Spinal cord (tissue), 9 donors: ENCODE measurements at regions not wholly inside any gene's neighbourhood (a gene's known extent, or its start where the extent isn't known, plus 50 kb on each side); places are given as distances from the start of the nearest gene placed in this dataset.
"Not testable (repeated sequence)": the region's sequence is repeated elsewhere in the genome, so short reads cannot be mapped to it uniquely, and the experiment has no call there.

ENCODE experiments used
- DNase-seq, 6 donors: peaks; one replicate each; pipeline versions ENCODE4 v3.0.0 to v3.0.0-alpha.2; 2013 to 2015; ENCODE audit warnings: low spot score in 6 of 6, low read depth in 4 of 6
- H3K27ac ChIP-seq: one replicate; pipeline ENCODE4 v1.5.1; 2013; ENCODE audit warnings: low read depth, low read length, control low read depth
- H3K27me3 ChIP-seq: one replicate; pipeline ENCODE4 v1.6.1; 2013; ENCODE audit warnings: low read length; ENCODE audit not compliant: control insufficient read depth, insufficient read depth
- H3K36me3 ChIP-seq: one replicate; pipeline ENCODE4 v1.6.1; 2013; ENCODE audit warnings: low read length; ENCODE audit not compliant: control insufficient read depth, insufficient read depth
- H3K4me1 ChIP-seq: one replicate; pipeline ENCODE4 v1.6.1; 2013; ENCODE audit warnings: low read length; ENCODE audit not compliant: control insufficient read depth, insufficient read depth
- H3K4me3 ChIP-seq: one replicate; pipeline ENCODE4 v1.5.1; 2013; ENCODE audit warnings: low read depth, low read length, control low read depth
- H3K9me3 ChIP-seq: one replicate; pipeline ENCODE4 v1.6.1; 2013; ENCODE audit warnings: low read length; ENCODE audit not compliant: control insufficient read depth, insufficient read depth
- WGBS: methylation state at CpG from one replicate; pipeline ENCODE4 v1.1.5; 2013; ENCODE audit warnings: missing lambda C conversion rate; ENCODE audit not compliant: insufficient coverage; 5-methylcytosine and 5-hydroxymethylcytosine counted together
- donor health status: healthy.

GRCh38 chr7:109467729-109468128, 898.1 kb downstream of the DNAJB9 start:
- H3K36me3 ChIP-seq, H3K9me3 ChIP-seq, H3K27ac ChIP-seq, H3K27me3 ChIP-seq, H3K4me1 ChIP-seq, H3K4me3 ChIP-seq, DNase-seq: not testable (repeated sequence)
- no CpG with 5 or more reads among the region's 4 CpGs for WGBS

GRCh38 chr7:109473172-109473571, 903.5 kb downstream of the DNAJB9 start:
- H3K4me1 ChIP-seq: no peaks in the 10 kb centered on the region
- DNase-seq: no peak
- no peaks in the 10 kb centered on the region for H3K36me3 ChIP-seq
- H3K27me3 ChIP-seq: no peaks in the 10 kb centered on the region
- WGBS: no CpG with 5 or more reads among the region's 1 CpG
- H3K9me3 ChIP-seq: no peaks in the 10 kb centered on the region
- H3K4me3 ChIP-seq: no peak overlapping the region
- H3K27ac ChIP-seq: no peak overlapping the region

GRCh38 chr7:109476409-109476808, 906.7 kb downstream of the DNAJB9 start:
- no peak overlapping the region for H3K4me3 ChIP-seq
- no peak overlapping the region for H3K27ac ChIP-seq
- H3K36me3 ChIP-seq: no peaks in the 10 kb centered on the region
- H3K9me3 ChIP-seq: no peaks in the 10 kb centered on the region
- H3K4me1 ChIP-seq: no peaks in the 10 kb centered on the region
- no peaks in the 10 kb centered on the region for H3K27me3 ChIP-seq
- WGBS: no CpG with 5 or more reads among the region's 3 CpGs
- no peak for DNase-seq

- no peaks in the 10 kb centered on the region for H3K9me3 ChIP-seq
- WGBS: no CpG with 5 or more reads among the region's 2 CpGs
- no peak overlapping the region for H3K4me3 ChIP-seq
- H3K36me3 ChIP-seq: no peaks in the 10 kb centered on the region
- H3K27me3 ChIP-seq: no peaks in the 10 kb centered on the region
- H3K27ac ChIP-seq: no peak overlapping the region
- H3K4me1 ChIP-seq: no peaks in the 10 kb centered on the region
- peak in 2 of 6 donors; percentile 32 to 49 for DNase-seq
Measured at GRCh38 chr7:109479388-109479787, 909.7 kb downstream of the DNAJB9 start.

- not testable (repeated sequence) for DNase-seq, H3K4me1 ChIP-seq, H3K9me3 ChIP-seq, H3K36me3 ChIP-seq, H3K27me3 ChIP-seq, H3K27ac ChIP-seq, H3K4me3 ChIP-seq
- no CpG with 5 or more reads among the region's 1 CpG for WGBS
Measured at GRCh38 chr7:109490607-109491006, 920.9 kb downstream of the DNAJB9 start.

- no peaks in the 10 kb centered on the region for H3K36me3 ChIP-seq
- H3K4me3 ChIP-seq: no peak overlapping the region
- H3K27ac ChIP-seq: no peak overlapping the region
- H3K4me1 ChIP-seq: no peaks in the 10 kb centered on the region
- H3K27me3 ChIP-seq: no peaks in the 10 kb centered on the region
- H3K9me3 ChIP-seq: no peaks in the 10 kb centered on the region
- DNase-seq: no peak
- WGBS: 95% methylated on average over 4 of the region's 5 CpGs
Measured at GRCh38 chr7:109497053-109497452, 927.4 kb downstream of the DNAJB9 start.

GRCh38 chr7:109498131-109498530, 928.5 kb downstream of the DNAJB9 start:
- H3K27me3 ChIP-seq: no peaks in the 10 kb centered on the region
- WGBS: no CpG with 5 or more reads among the region's 2 CpGs
- DNase-seq: peak in 1 of 6 donors; percentile 18
- H3K4me3 ChIP-seq: no peak overlapping the region
- no peaks in the 10 kb centered on the region for H3K9me3 ChIP-seq
- H3K27ac ChIP-seq: no peak overlapping the region
- no peaks in the 10 kb centered on the region for H3K36me3 ChIP-seq
- no peaks in the 10 kb centered on the region for H3K4me1 ChIP-seq

- Histone ChIP-seq H3K27me3 (no peaks in the 10 kb centered on the region), H3K9me3 (no peaks in the 10 kb centered on the region), H3K27ac (no peak overlapping the region), H3K4me3 (no peak overlapping the region), H3K4me1 (no peaks in the 10 kb centered on the region), H3K36me3 (no peaks in the 10 kb centered on the region)
- no peak for DNase-seq
- no CpG with 5 or more reads among the region's 2 CpGs for WGBS
Measured at GRCh38 chr7:109503421-109503820, 933.7 kb downstream of the DNAJB9 start.

- no CpG with 5 or more reads among the region's 4 CpGs for WGBS
- no peaks in the 10 kb centered on the region for H3K9me3 ChIP-seq
- no peaks in the 10 kb centered on the region for H3K36me3 ChIP-seq
- no peak for DNase-seq
- H3K4me3 ChIP-seq: no peak overlapping the region
- H3K27ac ChIP-seq: no peak overlapping the region
- no peaks in the 10 kb centered on the region for H3K27me3 ChIP-seq
- H3K4me1 ChIP-seq: no peaks in the 10 kb centered on the region
Measured at GRCh38 chr7:109522585-109522984, 952.9 kb downstream of the DNAJB9 start.

- H3K27me3 ChIP-seq: no peaks in the 10 kb centered on the region
- no peaks in the 10 kb centered on the region for H3K4me1 ChIP-seq
- no peak for DNase-seq
- no peak overlapping the region for H3K4me3 ChIP-seq
- no peak overlapping the region for H3K27ac ChIP-seq
- H3K36me3 ChIP-seq: no peaks in the 10 kb centered on the region
- H3K9me3 ChIP-seq: no peaks in the 10 kb centered on the region
Measured at GRCh38 chr7:109527833-109528232, 958.2 kb downstream of the DNAJB9 start.
